Brain microvascular endothelial cell (primary cell): ENCODE measurements at regions not wholly inside any gene's neighbourhood (a gene's known extent, or its start where the extent isn't known, plus 50 kb on each side); places are given as distances from the start of the nearest gene placed in this dataset.

Experiments
- DNase-seq: peaks from one replicate; pipeline ENCODE4 v3.0.0-alpha.2; 2020
- H3K27ac ChIP-seq: fragments of 250-450 bp; sonication (Bioruptor Pico); 2 replicates; pipeline ENCODE4 v1.5.1; 2020; ENCODE audit warnings: mild to moderate bottlenecking, moderate library complexity
- H3K27me3 ChIP-seq: fragments of 250-450 bp; sonication (Bioruptor Pico); replicated peaks from 2 replicates; pipeline ENCODE4 v1.5.1; 2020; ENCODE audit warnings: mild to moderate bottlenecking
- H3K36me3 ChIP-seq: fragments of 250-450 bp; sonication (Bioruptor Pico); replicated peaks from 2 replicates; pipeline ENCODE4 v1.5.1; 2020; ENCODE audit warnings: mild to moderate bottlenecking
- H3K4me3 ChIP-seq: 2 replicates; pipeline ENCODE4 v1.5.1; 2011; ENCODE audit warnings: low read depth, mild to moderate bottlenecking, control low read depth, low read length, moderate library complexity
- CTCF ChIP-seq: IDR thresholded peaks from 2 replicates; pipeline ENCODE4 v1.5.1; 2011; ENCODE audit warnings: low read depth, mild to moderate bottlenecking, moderate library complexity, low read length, control low read depth, inconsistent platforms; ENCODE audit errors: missing control alignments
- in situ Hi-C: cut with HindIII; loops from 2 replicates; pipeline ENCODE4 v1.10.0; 2017; ENCODE audit warnings: low sequenced_read_pairs, low pct_ligation_motif_present

DNA sequence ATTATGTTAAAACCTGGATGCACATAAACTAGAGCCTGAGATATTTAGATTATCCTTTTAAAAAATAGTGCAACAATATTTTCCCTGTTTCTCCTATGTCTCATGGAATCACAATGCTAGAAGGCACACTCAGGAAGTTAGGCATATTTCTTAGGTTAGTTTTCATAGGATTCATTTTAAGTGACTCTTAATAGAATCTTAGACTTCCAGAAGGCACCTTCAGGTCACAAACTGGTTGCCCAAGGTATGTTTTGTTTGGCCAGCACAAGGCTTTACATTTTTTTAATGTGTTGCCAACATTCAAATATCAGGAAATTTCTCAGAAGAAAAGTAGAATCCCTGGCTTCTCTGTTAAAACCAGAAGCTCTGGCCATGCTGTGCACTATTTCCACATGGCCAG, 129.3 kb downstream of the LNPK start:
- in situ Hi-C loops = no loop called here
- no peaks in the 10 kb centered on the region for H3K36me3 ChIP-seq
- peak; percentile 2 for DNase-seq

DNA sequence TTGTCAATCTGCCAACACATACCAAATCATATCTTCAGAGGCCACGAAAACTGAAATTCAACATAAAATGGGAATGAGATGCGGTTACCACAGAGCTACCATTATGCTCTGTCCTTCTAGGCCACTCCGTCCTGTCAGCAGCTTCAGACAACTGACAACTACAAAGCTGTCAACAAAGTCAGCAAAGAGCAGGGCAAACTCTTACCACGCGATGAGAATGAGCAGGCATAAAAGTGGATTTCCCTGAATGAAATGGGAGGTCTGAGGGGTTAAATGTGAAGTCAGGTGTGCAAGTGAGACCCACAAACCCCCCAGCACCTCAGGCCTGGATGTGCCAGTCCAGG, 130.1 kb downstream of the LNPK start:
- in situ Hi-C loops = no loop called here
- H3K4me3 ChIP-seq = no peak overlapping the region
- TF ChIP-seq CTCF = no peak
- DNase-seq = no peak
- no peak overlapping the region for H3K27ac ChIP-seq
- no peaks in the 10 kb centered on the region for H3K36me3 ChIP-seq
- no peaks in the 10 kb centered on the region for H3K27me3 ChIP-seq

More for the DNA sequence above, 129.3 kb downstream of the LNPK start:
- no peak overlapping the region for H3K4me3 ChIP-seq
- no peaks in the 10 kb centered on the region for H3K27me3 ChIP-seq
- no peak overlapping the region for H3K27ac ChIP-seq
- no peak for TF ChIP-seq CTCF

DNA sequence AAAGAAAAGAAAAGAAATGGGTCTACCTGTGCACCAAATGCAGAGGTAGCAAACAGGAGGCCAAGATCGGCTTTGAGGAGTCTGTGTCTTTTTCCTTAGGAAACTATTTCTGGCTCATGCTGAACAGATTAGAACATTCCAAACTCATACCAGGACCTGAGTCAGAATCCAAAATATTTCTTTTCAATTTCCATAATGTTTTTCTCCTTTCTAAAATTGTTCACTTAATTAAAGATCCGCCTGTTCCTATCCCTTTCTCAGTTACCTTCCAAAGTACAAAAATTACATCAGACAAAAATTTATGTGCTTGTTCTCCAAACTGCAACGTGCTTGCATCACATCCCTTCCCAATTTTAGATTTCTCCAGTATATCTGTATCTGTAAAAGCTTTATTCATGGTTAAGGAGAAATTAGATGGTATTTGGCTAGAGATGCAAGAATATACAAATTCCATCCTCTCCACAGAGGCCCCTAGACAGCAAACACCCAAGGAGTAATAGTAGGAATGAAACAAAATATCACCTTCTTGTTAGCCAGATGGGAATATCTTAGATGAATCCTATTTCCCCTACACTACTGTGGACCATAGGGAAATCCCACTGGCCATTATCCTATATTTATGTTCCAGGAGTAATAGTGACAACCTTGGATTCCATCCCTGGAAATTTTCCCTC, 130.6 kb downstream of the LNPK start:
- DNase-seq = no peak
- no peak for TF ChIP-seq CTCF
- Histone ChIP-seq H3K4me3 (no peak overlapping the region), H3K36me3 (no peaks in the 10 kb centered on the region), H3K27ac (no peak overlapping the region), H3K27me3 (no peaks in the 10 kb centered on the region)
- in situ Hi-C loops = no loop called here

DNA sequence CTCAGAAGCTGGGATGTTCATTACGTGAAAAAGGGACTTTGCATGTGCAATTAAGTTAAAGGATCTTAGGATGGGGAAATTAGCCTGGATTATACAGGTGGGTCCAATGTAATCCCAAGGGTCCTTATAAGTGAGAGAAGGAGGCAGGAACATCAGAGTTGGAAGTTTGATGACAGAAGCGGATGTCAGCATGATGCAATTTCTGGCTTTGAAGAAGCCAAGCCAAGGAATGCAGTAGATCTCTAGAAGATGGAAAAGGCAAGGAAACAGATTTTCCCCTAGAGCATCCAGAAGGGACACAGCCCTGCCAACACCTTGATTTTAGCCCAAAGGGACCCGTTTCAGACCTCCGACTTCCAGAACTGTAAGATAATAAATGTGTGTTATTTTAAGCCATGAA, 136.4 kb downstream of the LNPK start:
- Histone ChIP-seq H3K27me3 (no peaks in the 10 kb centered on the region), H3K36me3 (no peaks in the 10 kb centered on the region), H3K27ac (no peak overlapping the region), H3K4me3 (no peak overlapping the region)
- no peak for TF ChIP-seq CTCF
- in situ Hi-C loops = no loop called here
- DNase-seq = no peak

DNA sequence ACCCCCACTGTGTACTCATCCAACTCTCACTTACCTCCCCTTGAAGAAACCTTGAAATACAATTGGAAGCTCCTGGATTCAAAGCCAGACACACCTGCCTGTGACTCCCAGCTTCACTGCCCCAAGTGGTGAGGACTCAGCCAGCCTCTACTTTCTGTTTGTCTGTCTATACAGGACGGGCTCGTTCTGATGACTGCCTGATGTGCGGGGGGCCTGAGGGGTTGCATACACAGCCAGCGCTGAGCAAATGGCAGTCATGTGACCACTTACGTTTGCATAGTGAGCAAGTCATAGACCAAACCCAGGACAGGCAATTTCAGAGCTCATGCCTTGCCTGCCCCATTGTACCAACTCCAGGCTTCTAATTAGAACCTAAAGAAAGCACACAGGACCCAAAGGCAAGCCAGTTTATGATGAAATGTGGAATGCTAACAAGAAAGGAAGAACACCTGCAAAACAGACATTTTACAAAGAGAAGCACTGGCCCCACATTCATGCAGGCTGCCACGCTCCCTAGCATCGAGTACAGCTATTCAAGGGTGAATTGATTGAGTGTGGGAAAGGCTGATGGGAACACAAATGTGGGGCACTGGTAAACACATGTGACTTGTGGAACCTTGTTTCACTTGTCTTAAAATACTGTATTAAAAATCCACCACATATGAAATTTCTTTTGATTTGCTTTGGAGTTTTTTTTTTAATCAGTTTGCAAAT, 137.8 kb downstream of the LNPK start:
- H3K4me3 ChIP-seq = no peak overlapping the region
- H3K27me3 ChIP-seq = no peaks in the 10 kb centered on the region
- no peak for DNase-seq
- no peak for TF ChIP-seq CTCF
- H3K27ac ChIP-seq = no peak overlapping the region
- in situ Hi-C loops = no loop called here
- no peaks in the 10 kb centered on the region for H3K36me3 ChIP-seq
